Endothelial cell of umbilical vein (primary cell): ENCODE measurements at regions not wholly inside any gene's neighbourhood (a gene's known extent, or its start where the extent isn't known, plus 50 kb on each side); places are given as distances from the start of the nearest gene placed in this dataset.
A peak's percentile ranks its signal among the peaks of the same experiment; 100 is the strongest.

Experiments used
- EZH2 ChIP-seq: IDR thresholded peaks from 2 replicates; pipeline ENCODE4 v1.6.1; 2012; ENCODE audit warnings: borderline replicate concordance, low read depth, mild to moderate bottlenecking, moderate library complexity, low read length, inconsistent platforms; ENCODE audit not compliant: severe bottlenecking
- FOS ChIP-seq: IDR thresholded peaks from 2 replicates; pipeline ENCODE4 v1.6.1; 2011; ENCODE audit warnings: mild to moderate bottlenecking, low read length, moderate library complexity, borderline replicate concordance; ENCODE audit not compliant: insufficient read depth
- GATA2 ChIP-seq: IDR thresholded peaks from 2 replicates; pipeline ENCODE4 v1.7.0; 2011; ENCODE audit warnings: low read depth, mild to moderate bottlenecking, moderate library complexity, mixed read lengths, low read length; ENCODE audit not compliant: insufficient read length, insufficient read depth
- JUN ChIP-seq: IDR thresholded peaks from 2 replicates; pipeline ENCODE4 v1.6.1; 2011; ENCODE audit warnings: borderline replicate concordance, low read depth; ENCODE audit not compliant: insufficient read length, insufficient read depth
- MYC ChIP-seq: IDR thresholded peaks from one replicate; pipeline ENCODE4 v1.6.1; 2011; ENCODE audit warnings: mild to moderate bottlenecking, low read depth, low read length
- POLR2A ChIP-seq: IDR thresholded peaks from 2 replicates; pipeline ENCODE4 v1.6.1; 2012; ENCODE audit warnings: low read depth, mild to moderate bottlenecking, control low read depth, low read length
- POLR2AphosphoS5 ChIP-seq: IDR thresholded peaks from 2 replicates; pipeline ENCODE4 v1.6.1; 2012; ENCODE audit warnings: low read depth, mild to moderate bottlenecking, control low read depth, low read length, moderate library complexity; ENCODE audit not compliant: insufficient read depth
- TF ChIP-seq, protein P1 (sequence below), 2 donors: IDR thresholded peaks; 1 replicate in 1 of 2; 2 replicates in 1 of 2; pipeline ENCODE4 v1.5.1; 2011; ENCODE audit warnings: low read length in 2 of 2, mild to moderate bottlenecking in 2 of 2, moderate library complexity in 2 of 2, control low read depth in 1 of 2, inconsistent platforms in 1 of 2, low read depth in 1 of 2; ENCODE audit not compliant: insufficient read depth in 1 of 2; ENCODE audit errors: extremely low read depth in 1 of 2
- TF ChIP-seq, protein P2 (sequence below): IDR thresholded peaks from 2 replicates; pipeline ENCODE4 v1.6.1; 2011; ENCODE audit not compliant: insufficient read depth, insufficient read length

DNA sequence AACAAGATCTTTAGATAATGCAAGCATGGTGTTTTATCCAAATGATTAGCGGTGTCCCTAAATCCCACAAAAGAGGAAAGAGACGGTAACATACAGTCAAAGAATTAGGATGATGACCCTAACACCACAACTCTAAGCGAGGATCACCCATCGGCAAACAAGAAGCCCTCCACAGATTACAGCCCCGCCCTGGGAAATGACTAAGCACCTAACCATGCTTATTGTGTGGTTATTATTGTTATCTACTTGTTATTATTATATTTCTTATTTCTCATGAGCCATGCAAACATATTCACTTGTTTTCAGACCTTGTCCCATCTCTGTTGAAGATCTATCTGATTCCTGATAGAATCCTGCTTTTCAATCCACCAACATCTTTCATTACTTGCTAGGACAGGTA, 651.3 kb downstream of the NYAP2 start:
- no peak for TF ChIP-seq POLR2AphosphoS5
- TF ChIP-seq, protein P1, sequence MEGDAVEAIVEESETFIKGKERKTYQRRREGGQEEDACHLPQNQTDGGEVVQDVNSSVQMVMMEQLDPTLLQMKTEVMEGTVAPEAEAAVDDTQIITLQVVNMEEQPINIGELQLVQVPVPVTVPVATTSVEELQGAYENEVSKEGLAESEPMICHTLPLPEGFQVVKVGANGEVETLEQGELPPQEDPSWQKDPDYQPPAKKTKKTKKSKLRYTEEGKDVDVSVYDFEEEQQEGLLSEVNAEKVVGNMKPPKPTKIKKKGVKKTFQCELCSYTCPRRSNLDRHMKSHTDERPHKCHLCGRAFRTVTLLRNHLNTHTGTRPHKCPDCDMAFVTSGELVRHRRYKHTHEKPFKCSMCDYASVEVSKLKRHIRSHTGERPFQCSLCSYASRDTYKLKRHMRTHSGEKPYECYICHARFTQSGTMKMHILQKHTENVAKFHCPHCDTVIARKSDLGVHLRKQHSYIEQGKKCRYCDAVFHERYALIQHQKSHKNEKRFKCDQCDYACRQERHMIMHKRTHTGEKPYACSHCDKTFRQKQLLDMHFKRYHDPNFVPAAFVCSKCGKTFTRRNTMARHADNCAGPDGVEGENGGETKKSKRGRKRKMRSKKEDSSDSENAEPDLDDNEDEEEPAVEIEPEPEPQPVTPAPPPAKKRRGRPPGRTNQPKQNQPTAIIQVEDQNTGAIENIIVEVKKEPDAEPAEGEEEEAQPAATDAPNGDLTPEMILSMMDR (IDR thresholded peaks at IDR 0.05; ENCODE audit: extremely low read depth in 1 of 2, insufficient read depth in 1 of 2, low read depth in 1 of 2, low read length in 2 of 2), result no peak
- no peak for TF ChIP-seq POLR2A
- TF ChIP-seq JUN, result no peak
- no peak for TF ChIP-seq EZH2
- no peak for TF ChIP-seq MYC
- TF ChIP-seq, protein P2, sequence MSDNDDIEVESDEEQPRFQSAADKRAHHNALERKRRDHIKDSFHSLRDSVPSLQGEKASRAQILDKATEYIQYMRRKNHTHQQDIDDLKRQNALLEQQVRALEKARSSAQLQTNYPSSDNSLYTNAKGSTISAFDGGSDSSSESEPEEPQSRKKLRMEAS, result no peak
- TF ChIP-seq FOS, result peak; percentile 46
- TF ChIP-seq GATA2, result peak; percentile 39
